GM21360 (cell line): ENCODE measurements at regions not wholly inside any gene's neighbourhood (a gene's known extent, or its start where the extent isn't known, plus 50 kb on each side); places are given as distances from the start of the nearest gene placed in this dataset.
"Not testable (repeated sequence)": the region's sequence is repeated elsewhere in the genome, so short reads cannot be mapped to it uniquely, and the experiment has no call there.

Experiments used
- ATAC-seq: cut with Tn5 transposase; IDR thresholded peaks from one replicate; pipeline ENCODE4 v1.9.1; 2021; ENCODE audit warnings: mild to moderate bottlenecking, moderate library complexity; ENCODE audit not compliant: unreplicated experiment

GRCh38 chr2:129402076-129402475 lies 577.4 kb upstream of the RAB6C start:
- no peak for ATAC-seq

GRCh38 chr2:129404000-129404685 lies 575.3 kb upstream of the RAB6C start:
- no peak for ATAC-seq

GRCh38 chr2:129408570-129408969 lies 570.9 kb upstream of the RAB6C start:
- ATAC-seq, result no peak

GRCh38 chr2:129417041-129417440 lies 562.4 kb upstream of the RAB6C start:
- ATAC-seq, result not testable (repeated sequence)

- ATAC-seq, result no peak
Measured at GRCh38 chr2:129422028-129422427, 557.4 kb upstream of the RAB6C start.

GRCh38 chr2:129428086-129428660 lies 551.3 kb upstream of the RAB6C start:
- ATAC-seq, result no peak

GRCh38 chr2:129430911-129431310 lies 548.6 kb upstream of the RAB6C start:
- ATAC-seq, result no peak

- no peak for ATAC-seq
Measured at GRCh38 chr2:129431881-129432280, 547.6 kb upstream of the RAB6C start.

- ATAC-seq, result no peak
Measured at GRCh38 chr2:129436809-129437208, 542.7 kb upstream of the RAB6C start.

GRCh38 chr2:129437725-129438124 lies 541.7 kb upstream of the RAB6C start:
- no peak for ATAC-seq

- ATAC-seq, result no peak
Measured at GRCh38 chr2:129438501-129439057, 540.9 kb upstream of the RAB6C start.

GRCh38 chr2:129439406-129440302 lies 539.8 kb upstream of the RAB6C start:
- no peak for ATAC-seq

- no peak for ATAC-seq
Measured at GRCh38 chr2:129441610-129442009, 537.9 kb upstream of the RAB6C start.

- no peak for ATAC-seq
Measured at GRCh38 chr2:129443235-129443864, 536.1 kb upstream of the RAB6C start.

- no peak for ATAC-seq
Measured at GRCh38 chr2:129443865-129444739, 535.4 kb upstream of the RAB6C start.

GRCh38 chr2:129444751-129445150 lies 534.7 kb upstream of the RAB6C start:
- ATAC-seq, result no peak

- no peak for ATAC-seq
Measured at GRCh38 chr2:129456691-129457090, 522.8 kb upstream of the RAB6C start.

GRCh38 chr2:129457277-129457818 lies 522.1 kb upstream of the RAB6C start:
- no peak for ATAC-seq

GRCh38 chr2:129458006-129458405 lies 521.5 kb upstream of the RAB6C start:
- no peak for ATAC-seq

- ATAC-seq, result no peak
Measured at GRCh38 chr2:129458436-129458835, 521.0 kb upstream of the RAB6C start.
